ENCODE measurements at regions not wholly inside any gene's neighbourhood (a gene's known extent, or its start where the extent isn't known, plus 50 kb on each side); places are given as distances from the start of the nearest gene placed in this dataset.

DNA sequence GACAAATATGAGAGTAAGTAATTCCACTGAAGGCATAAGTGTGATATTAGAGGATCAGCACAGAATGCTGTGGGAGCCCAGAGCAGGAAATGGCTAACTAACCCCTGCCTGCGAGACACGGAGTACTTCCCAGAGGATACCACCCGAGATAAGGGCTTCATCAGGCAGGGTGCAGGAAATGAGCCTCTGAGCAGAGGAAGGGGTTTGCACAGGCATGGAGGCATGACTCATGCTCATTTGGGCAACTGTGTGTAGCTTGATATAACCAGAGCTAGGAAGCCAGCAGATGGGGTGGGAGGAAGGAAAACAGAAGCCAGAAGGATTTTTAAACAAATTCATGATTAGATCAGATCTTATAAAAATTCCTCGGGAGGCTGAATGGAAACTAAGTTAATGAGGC lies 70.0 kb upstream of the TSPAN5 start:
- intact Hi-C loops (cut with micrococcal nuclease): no loop called here
- peak; percentile 69 for DNase-seq
- Histone ChIP-seq H2AFZ (replicated peaks; ENCODE audit: low read length, poor library complexity) (peak overlapping the region; percentile 81), H3K9me1 (ENCODE audit: insufficient read depth, low read length) (0 out of 2 replicates have a peak, but pooled peaks cover 2% of the 10 kb centered on the region), H2AK5ac (ENCODE audit: low read depth, low read length) (no peak overlapping the region), H3K4me2 (ENCODE audit: low read depth, low read length) (no peak overlapping the region), H2BK120ac (ENCODE audit: low read depth, low read length) (no peak overlapping the region), H2AK9ac (replicated peaks; ENCODE audit: low read depth, low read length, poor library complexity) (no peak overlapping the region), H3K23ac (ENCODE audit: low read depth, low read length) (no peak overlapping the region), H3K79me1 (ENCODE audit: low read depth in 1 of 2, low read length in 2 of 2) (no peaks in the 10 kb centered on the region), H3K9me3 (ENCODE audit: control insufficient read depth, insufficient read depth, low read length) (no peaks in the 10 kb centered on the region; the same call in 1 of the 2 replicates), H4K20me1 (ENCODE audit: insufficient read depth, low read length) (no peaks in the 10 kb centered on the region), H3K36me3 (ENCODE audit: control insufficient read depth, insufficient read depth, low read length) (no peaks in the 10 kb centered on the region), H3K4me1 (ENCODE audit: control insufficient read depth, insufficient read depth, low read length) (peaks cover 2% of the 10 kb centered on the region; the same call in 1 of the 2 replicates), H2BK5ac (ENCODE audit: low read depth, low read length, poor library complexity, severe bottlenecking) (no peak overlapping the region), H3K14ac (replicated peaks; ENCODE audit: low read depth, low read length) (no peak overlapping the region), H3K27ac (ENCODE audit: insufficient read depth, low read length) (no peak overlapping the region), H2BK15ac (ENCODE audit: low read depth, low read length) (no peak overlapping the region), H4K91ac (ENCODE audit: insufficient read depth, low read depth, low read length) (no peak overlapping the region), H2BK20ac (ENCODE audit: low read depth, low read length) (no peak overlapping the region), H3K18ac (ENCODE audit: low read depth, low read length) (no peak overlapping the region), H4K5ac (ENCODE audit: low read depth, low read length) (no peak overlapping the region), H3K56ac (ENCODE audit: extremely low read depth, insufficient read depth, low read length) (no peak overlapping the region), H3K4ac (ENCODE audit: low read depth, low read length) (no peak overlapping the region), H3K4me3 (ENCODE audit: insufficient read depth, low read depth, low read length) (no peak overlapping the region), H3K27me3 (ENCODE audit: control insufficient read depth, insufficient read depth, low read length) (peaks cover 3% of the 10 kb centered on the region), H3K9ac (ENCODE audit: low read depth, low read length) (no peak overlapping the region), H4K8ac (ENCODE audit: low read depth in 2 of 2, low read length in 2 of 2) (no peak overlapping the region)
- ChIA-PET POLR2A (ENCODE audit: unreplicated experiment) (no interaction called here), CTCF (no interaction called here)
- peak; percentile 92 for ATAC-seq (ENCODE audit: low read depth)
- in situ Hi-C loops (cut with MboI; ENCODE audit: low sequenced_read_pairs): no loop called here
- BruUV-seq (replicated peaks): no TSS peak
- dilution Hi-C loops (cut with HindIII; ENCODE audit: low sequenced_read_pairs, unreplicated experiment): no loop called here
- 34% methylated on average over 2 of the region's 4 CpGs; no CpG with 5 or more reads in 1 of the 2 experiments for WGBS, 2 experiments (ENCODE audit: extremely low coverage in 2 of 2, insufficient read length in 1 of 2)
- no peak for TF ChIP-seq MXI1 (IDR thresholded peaks at IDR 0.05; ENCODE audit: borderline replicate concordance, low read depth, low read length)
- 0 out of 2 replicates have a peak, but pooled peaks have one; percentile 7 for TF ChIP-seq FOS (IDR thresholded peaks at IDR 0.05; ENCODE audit: low read depth, low read length)
- TF ChIP-seq, protein P1, sequence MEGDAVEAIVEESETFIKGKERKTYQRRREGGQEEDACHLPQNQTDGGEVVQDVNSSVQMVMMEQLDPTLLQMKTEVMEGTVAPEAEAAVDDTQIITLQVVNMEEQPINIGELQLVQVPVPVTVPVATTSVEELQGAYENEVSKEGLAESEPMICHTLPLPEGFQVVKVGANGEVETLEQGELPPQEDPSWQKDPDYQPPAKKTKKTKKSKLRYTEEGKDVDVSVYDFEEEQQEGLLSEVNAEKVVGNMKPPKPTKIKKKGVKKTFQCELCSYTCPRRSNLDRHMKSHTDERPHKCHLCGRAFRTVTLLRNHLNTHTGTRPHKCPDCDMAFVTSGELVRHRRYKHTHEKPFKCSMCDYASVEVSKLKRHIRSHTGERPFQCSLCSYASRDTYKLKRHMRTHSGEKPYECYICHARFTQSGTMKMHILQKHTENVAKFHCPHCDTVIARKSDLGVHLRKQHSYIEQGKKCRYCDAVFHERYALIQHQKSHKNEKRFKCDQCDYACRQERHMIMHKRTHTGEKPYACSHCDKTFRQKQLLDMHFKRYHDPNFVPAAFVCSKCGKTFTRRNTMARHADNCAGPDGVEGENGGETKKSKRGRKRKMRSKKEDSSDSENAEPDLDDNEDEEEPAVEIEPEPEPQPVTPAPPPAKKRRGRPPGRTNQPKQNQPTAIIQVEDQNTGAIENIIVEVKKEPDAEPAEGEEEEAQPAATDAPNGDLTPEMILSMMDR (conservative IDR thresholded peaks at IDR 0.05; ENCODE audit: low read depth, low read length): 0 out of 2 replicates have a peak, but pooled peaks have one; percentile 5
- no peak for TF ChIP-seq NFE2L2 (IDR thresholded peaks at IDR 0.05; ENCODE audit: low read depth, low read length)
- no peak for TF ChIP-seq RFX5 (IDR thresholded peaks at IDR 0.05; ENCODE audit: low read depth, low read length)
- no peak for TF ChIP-seq BHLHE40 (IDR thresholded peaks at IDR 0.05; ENCODE audit: low read depth, low read length)
- TF ChIP-seq CEBPB (IDR thresholded peaks at IDR 0.05; ENCODE audit: low read depth, low read length): no peak
- TF ChIP-seq MAFK (IDR thresholded peaks at IDR 0.05; ENCODE audit: low read depth, low read length): no peak
- no peak for TF ChIP-seq POLR2A (IDR thresholded peaks at IDR 0.05; ENCODE audit: low read depth, low read length)
